GM12873 (cell line): ENCODE measurements at regions not wholly inside any gene's neighbourhood (a gene's known extent, or its start where the extent isn't known, plus 50 kb on each side); places are given as distances from the start of the nearest gene placed in this dataset.

Experiments
- TF ChIP-seq, protein P1 (sequence below): IDR thresholded peaks from 2 replicates; pipeline ENCODE4 v1.5.1; 2012; ENCODE audit warnings: low read depth, mild to moderate bottlenecking, moderate library complexity, low read length, control low read depth; ENCODE audit not compliant: insufficient read depth; ENCODE audit errors: missing control alignments

DNA sequence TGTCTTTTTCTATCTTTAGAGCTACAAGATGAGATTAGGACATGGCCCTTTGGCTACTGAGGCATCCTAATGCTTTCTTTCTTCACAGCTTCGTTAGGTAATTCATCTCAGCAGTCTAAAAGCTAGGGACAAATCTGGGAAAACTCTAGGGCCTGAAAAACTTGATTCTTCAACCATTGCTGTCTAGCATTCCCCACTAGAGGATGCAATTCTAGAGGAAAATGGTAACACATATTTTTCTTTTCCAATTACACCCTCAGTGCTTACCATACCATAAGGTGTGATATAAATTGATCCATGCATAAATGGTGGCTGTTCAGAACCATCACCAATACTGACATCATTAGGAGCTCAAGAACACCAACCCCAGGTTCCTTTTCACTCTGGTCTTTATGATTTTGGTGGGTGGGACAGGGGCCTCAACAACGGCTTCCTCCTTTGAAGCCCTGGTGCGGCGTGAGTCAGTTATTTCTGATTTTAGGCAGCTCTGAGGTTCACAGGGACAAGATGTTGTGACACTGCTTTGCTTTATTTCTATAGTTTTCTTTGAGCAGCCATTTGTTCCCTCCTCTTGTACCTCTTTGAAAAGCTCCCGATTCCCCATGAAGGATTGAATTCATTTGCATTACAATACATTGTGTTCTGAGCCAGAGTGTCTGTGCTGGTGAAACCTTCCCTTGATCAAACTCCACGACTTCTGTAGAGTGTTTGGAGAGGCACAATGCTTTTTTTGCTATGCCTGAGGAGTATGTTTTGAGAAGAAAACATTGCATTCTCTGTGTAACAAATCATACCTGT, 526.0 kb upstream of the TRPC7 start:
- TF ChIP-seq, protein P1, sequence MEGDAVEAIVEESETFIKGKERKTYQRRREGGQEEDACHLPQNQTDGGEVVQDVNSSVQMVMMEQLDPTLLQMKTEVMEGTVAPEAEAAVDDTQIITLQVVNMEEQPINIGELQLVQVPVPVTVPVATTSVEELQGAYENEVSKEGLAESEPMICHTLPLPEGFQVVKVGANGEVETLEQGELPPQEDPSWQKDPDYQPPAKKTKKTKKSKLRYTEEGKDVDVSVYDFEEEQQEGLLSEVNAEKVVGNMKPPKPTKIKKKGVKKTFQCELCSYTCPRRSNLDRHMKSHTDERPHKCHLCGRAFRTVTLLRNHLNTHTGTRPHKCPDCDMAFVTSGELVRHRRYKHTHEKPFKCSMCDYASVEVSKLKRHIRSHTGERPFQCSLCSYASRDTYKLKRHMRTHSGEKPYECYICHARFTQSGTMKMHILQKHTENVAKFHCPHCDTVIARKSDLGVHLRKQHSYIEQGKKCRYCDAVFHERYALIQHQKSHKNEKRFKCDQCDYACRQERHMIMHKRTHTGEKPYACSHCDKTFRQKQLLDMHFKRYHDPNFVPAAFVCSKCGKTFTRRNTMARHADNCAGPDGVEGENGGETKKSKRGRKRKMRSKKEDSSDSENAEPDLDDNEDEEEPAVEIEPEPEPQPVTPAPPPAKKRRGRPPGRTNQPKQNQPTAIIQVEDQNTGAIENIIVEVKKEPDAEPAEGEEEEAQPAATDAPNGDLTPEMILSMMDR = no peak

DNA sequence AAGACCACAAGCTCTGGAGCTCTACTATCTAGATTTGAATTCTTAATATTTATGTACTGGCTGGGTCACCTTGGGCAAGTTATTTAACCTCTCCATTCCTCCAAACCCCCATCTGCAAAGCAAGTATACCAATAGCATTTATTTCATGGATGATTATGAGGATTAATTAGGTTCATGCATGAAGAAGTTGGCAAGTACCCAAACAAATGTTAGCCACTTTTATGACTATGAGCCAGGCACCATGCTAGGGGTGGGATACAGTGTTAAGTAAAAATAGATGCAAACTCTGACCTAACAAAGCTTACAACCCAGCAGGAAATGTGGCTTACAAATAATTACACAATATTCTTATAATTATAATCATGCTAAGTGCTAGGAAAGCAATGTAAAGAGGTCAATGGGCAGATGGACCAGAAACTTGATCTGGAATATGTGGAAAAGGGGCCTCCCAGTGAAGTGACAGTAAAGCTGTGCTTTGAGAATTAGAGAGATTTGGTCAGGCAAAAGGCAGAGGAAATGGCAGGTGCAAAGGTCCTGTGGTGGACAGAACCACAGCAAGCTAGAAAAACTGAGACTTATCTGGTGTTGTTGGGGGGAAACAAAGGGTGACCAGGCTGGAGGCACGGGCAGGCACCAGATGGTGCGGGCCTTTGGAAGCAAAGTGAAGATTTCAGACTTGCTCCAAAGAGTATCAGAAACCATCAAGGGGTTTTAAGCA, 525.2 kb upstream of the TRPC7 start:
- TF ChIP-seq, protein P1 = no peak

DNA sequence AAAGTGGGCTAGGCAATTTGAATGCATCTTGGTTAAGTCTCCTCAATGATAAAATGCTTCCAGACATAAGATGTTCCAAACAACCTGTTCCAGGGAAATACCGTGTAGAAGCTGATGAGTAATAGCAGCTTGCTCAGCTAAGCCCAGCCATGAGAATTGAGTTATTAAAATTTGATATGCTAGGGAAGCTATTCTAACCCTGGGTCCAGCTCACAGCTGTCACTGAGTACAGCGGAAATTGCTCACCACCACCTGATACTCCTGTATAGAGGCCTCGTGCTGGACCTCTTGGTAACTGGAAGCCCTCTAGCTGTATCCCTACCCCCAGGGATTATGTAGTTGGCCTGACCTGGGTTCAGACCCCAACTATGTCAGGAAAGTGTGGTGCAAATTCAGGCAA, 521.3 kb upstream of the TRPC7 start:
- TF ChIP-seq, protein P1 = no peak

DNA sequence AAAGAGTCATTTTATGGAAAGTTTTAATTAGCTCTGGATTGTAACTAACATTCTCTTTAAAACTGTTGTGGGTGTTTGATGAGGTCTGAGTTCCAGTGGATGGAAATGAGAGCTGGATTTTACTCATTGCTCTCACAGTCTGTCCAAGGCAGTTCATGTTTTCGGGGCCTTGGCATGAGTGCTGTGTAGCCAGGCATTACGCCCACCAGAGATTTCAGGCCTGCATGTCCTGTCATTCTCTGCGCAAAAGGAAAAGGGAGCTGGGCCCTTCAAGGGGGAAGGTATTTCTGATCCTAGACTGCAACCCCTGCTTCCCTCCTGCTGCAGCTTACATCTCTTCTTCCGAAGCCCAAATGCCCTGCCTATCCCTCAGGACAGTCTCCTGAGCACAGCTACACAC, 499.6 kb upstream of the TRPC7 start:
- TF ChIP-seq, protein P1 = no peak

DNA sequence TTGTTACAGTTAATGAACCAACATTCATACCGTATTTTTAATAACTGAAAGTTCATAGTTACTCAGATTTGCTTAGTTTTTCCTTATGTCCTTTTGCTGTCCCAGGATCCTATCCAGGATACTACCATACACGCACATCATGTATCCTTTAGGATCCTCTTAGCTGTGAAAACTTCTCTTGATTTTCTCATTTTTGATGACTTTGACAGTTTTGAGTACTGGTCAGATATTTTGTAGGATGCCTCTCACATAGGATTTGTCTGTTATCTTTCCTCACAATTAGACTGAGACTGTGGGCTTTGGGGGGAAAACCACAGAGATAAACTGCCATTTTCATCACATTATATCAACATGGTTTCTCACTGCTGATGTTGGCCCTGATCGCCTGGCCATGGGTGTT, 491.3 kb upstream of the TRPC7 start:
- TF ChIP-seq, protein P1 = no peak

DNA sequence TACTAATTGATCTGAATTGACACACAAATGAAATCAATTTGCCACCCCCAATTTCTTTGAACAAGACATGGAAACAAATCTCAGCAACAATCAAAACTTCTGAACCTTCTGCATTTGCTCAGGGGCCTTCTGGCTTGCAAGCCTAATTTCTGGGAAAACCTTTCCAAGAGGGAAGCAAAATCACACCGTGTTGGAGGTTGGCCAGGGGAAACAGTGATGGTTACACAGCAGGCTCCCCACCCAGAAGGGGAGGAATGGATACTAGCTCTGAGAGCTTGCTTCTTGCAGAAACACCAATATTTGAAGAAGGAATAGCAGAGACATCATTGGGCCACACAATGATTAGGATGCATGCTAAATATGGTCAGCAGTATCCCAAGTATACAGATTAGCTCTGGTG, 488.6 kb upstream of the TRPC7 start:
- TF ChIP-seq, protein P1 = no peak

DNA sequence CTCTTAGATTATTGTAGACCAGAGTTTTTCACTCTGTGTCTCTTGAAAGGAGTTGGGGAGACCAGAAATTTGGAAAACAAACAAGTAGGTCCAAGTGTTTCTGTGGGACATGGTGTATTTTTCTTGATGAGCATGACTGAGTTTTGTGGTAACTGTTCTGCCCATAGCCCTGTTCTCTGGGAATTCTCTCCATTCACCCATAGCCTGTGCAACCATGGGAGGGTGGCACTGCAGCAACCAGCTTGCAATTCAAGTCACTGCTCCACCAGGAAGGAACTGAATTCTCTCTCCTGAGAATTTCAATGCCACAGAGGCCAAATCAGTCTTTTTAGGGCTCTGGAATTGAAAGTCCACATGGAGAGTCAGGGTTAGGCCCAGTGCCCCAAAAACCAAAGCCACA, 475.3 kb upstream of the TRPC7 start:
- TF ChIP-seq, protein P1 = no peak
